SU-DHL-6 (cell line): ENCODE measurements at regions not wholly inside any gene's neighbourhood (a gene's known extent, or its start where the extent isn't known, plus 50 kb on each side); places are given as distances from the start of the nearest gene placed in this dataset.

Source experiments
- EZH2phosphoT487 ChIP-seq: fragments of 200-600 bp; sonication (generic), shearing (Covaris generic); conservative IDR thresholded peaks from 2 replicates; pipeline ENCODE4 v1.6.1; 2018; ENCODE audit warnings: mild to moderate bottlenecking, antibody characterized with exemption, low read length, moderate library complexity, mixed read lengths
- TF ChIP-seq, protein P1 (sequence below): fragments of 200-600 bp; sonication (generic); IDR thresholded peaks from one replicate; pipeline ENCODE4 v1.5.1; 2017; ENCODE audit warnings: antibody characterized with exemption, mild to moderate bottlenecking, low read length, moderate library complexity; ENCODE audit not compliant: insufficient read depth, poor library complexity, severe bottlenecking

DNA sequence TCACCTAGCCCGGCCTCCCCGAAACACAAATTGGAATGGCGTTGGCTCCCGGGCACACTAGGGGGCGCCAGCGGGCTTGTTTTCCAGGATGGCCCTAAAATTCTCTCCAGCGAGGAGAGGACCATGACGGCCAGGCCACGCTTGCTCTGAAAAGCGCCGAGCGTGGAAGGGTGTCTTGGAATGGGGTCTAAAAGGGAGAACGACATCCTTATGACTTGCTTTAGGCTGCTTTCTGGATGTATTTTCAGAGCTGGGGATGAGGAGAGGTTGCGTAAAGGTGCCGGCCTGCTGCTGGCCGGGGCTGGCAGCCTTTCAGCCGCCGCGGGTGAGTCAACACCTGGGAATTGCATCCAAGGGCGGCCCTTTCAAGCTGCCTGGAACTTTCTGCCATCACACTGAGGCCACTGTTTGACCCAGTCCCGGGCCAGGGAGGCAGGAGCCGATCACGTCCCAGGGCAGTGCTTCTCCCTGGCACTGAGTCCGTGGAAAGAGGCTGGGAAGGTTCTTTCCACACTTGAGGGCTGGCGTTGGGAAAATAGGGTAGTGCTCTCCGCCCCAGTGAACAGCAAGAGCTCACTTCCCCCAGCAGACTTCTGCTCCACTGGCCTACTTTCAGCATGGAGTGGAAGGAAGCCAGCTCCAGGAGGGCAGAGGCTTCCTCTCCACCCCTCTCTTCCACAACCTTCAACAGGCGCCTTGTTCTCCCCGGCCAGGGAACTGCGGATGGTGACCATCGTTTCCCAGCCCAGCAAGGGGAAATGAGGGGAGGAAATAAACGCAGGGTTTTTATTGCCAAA is 216.2 kb downstream of the TTC8 start:
- TF ChIP-seq, protein P1, sequence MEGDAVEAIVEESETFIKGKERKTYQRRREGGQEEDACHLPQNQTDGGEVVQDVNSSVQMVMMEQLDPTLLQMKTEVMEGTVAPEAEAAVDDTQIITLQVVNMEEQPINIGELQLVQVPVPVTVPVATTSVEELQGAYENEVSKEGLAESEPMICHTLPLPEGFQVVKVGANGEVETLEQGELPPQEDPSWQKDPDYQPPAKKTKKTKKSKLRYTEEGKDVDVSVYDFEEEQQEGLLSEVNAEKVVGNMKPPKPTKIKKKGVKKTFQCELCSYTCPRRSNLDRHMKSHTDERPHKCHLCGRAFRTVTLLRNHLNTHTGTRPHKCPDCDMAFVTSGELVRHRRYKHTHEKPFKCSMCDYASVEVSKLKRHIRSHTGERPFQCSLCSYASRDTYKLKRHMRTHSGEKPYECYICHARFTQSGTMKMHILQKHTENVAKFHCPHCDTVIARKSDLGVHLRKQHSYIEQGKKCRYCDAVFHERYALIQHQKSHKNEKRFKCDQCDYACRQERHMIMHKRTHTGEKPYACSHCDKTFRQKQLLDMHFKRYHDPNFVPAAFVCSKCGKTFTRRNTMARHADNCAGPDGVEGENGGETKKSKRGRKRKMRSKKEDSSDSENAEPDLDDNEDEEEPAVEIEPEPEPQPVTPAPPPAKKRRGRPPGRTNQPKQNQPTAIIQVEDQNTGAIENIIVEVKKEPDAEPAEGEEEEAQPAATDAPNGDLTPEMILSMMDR, result peak; percentile 93
- no peak for TF ChIP-seq EZH2phosphoT487
